Suppressor macrophage (primary cell): ENCODE measurements at regions not wholly inside any gene's neighbourhood (a gene's known extent, or its start where the extent isn't known, plus 50 kb on each side); places are given as distances from the start of the nearest gene placed in this dataset.
A peak's percentile ranks its signal among the peaks of the same experiment; 100 is the strongest.

ENCODE experiments used
- DNase-seq, 4 experiments: peaks; one replicate each; pipeline ENCODE4 v3.0.0-alpha.2; 2020 to 2022

DNA sequence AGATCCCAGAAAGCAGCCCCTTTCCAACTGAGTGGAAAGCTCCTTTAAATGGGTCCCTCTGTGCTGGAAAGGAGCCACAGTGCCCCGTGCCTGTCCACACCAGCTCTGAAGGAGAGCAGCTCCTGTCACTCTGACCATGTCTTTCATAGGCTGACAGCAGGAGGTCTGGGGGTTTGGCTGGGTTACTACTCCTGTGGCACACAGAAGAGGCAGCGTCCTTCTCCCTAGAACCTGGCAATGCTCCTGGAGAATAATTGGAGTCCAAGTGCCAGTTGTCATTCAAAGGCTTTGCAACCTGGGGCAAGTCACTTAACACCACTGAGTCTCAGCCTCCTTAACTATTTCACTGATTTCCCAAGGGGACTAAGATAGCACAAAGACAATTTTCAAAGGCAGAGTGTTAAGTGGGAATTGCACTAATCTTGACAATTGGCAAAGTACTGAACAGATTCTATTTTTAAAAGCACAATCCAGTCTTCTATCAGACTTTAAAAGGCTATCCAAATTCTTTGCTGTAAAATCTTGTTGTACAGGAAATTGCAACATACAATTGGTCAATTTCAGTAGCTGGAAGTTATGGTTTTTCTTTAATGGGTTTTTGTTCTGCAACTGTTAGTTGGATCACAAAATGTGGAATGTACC is 457.2 kb downstream of the KIF16B start:
- DNase-seq: peak in 2 of 4 experiments; percentile 25 to 37

DNA sequence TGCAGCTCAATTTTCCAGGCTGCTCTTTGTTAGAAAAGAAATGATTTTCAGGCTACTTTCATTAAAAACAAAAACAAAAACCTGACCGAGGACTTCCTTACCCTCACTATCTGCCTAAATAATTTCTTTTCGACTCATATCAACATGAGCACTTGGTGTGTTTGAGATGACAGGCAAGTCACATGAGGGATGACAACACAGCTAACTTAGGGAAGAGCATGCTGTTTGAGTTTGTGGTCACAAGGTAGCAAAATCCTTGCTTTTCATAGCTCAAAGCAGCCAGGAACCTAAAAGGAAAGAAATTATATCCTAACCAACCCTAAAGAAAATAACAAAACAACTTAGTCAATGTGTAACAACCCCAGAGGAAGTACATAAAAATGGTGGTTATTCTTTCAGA is 459.5 kb downstream of the KIF16B start:
- DNase-seq: peak; percentile 27 to 52 (median 38)

DNA sequence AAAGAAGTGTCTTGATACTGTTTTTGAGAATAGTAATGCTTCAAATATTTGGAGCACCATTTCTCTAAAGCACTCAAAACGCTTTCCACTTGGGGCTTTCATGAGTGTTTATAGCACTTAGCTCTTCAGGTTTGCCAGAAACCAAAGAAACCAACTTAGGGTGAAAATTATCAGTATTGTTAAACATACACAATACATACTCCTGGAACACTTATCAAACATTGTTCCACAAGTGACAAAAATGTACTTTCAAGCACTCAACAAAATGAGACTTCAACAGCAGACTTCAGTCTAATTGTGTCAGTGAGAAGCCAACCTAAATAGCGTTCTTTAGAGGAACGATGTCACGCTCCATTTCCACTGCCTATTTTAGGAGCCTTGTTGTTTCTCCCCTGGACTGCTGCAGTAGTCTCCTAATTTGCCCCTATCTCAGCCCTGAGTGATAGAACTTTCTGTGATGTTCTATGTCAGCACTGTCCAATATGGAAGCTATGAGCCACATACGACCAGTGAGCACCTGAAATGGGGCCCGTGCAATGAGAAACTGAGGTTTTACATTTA is 461.3 kb downstream of the KIF16B start:
- no peak for DNase-seq

DNA sequence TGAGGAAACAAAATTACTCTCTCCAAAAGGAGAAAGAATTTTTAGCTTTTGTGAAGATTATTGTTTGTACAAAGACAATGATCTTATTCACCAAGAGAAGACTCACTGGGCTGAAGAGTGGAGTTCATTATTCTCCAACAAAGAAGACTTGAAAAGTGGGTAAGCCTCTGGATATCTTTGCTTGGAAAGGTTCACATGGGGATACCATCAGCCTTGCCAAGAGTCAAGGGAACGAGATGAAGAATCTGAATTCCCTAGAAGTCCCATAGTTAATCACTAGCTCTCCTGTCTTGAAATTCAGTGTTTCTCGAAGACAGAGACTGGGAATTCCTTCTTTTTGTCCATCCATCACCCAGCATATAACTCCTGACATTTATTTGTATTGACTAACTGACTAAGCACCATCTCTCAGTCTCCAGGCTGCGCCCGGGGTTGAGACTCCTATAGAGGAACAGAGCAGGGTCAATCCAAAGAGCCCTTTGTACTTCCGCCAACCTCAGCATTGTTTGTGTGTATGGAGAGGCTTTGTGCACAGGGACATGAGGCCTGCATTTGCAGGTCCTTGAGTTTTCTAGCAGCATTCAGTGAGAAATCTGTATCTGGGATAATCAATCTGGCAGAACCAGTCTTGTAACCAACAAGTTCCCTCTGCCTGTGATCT is 461.9 kb downstream of the KIF16B start:
- DNase-seq: no peak

DNA sequence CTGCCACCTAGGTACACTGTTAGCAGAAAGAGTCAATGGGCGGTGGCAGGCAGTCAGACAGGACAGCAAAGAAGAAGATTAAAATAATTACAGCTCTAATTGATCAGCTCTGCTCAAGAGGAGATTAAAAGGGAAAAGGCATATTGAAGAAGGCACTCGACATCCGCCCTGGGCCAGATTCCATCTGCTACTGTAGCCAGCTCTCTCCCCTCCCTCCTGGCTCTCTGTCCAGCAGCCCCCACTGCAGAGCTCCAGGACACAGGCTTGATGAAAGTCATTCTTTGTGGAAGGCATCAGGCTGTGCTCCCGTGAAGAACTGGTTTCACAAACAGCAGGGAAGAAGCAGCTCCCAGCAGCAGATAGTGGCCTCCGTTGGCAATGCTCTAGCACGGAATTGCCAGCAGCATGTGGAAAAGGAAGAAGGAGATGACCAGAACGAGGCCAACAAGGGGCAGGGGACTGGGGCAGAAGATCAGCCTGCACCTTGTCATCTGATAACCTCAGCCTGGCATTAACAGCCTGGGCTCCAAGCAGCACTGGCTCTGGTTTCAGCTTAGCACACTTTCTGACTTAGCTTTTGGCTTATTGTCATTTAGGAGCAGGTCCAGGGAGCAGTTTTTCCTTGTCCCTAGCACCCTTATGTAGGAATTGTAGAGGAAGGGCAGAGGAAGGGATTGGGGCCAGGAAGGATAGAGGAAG is 465.9 kb downstream of the KIF16B start:
- DNase-seq: no peak

DNA sequence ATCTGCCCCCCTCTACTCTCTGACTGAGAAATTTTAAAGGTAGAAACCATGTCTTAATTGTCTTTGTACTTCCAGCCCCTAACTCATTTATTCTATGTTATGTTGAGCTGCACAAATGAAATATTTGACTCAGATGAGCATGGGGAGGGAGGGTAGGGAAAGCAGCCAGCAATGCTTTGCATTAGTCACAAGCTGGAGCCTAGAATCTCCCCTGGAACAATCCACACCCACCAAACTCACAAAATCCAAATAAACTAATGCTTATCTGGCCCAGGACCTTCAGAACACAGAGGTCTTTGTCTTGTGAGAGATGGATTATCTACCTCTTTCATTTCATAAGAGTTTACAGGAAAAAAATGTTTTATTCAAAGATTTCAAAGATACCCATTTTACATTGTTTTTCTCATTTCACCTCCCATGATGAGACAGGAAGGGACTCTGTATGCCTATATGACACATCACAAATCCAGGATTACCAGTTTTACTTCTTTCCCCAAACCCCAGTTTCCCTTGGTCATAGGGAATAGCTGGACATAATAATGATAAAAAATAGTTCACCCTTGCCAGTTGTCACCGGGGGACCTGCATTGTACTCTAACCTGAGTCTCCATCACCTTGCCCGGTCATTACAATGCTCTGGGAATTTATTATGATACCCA is 466.9 kb downstream of the KIF16B start:
- DNase-seq: no peak

- no peak for DNase-seq
Measured at GRCh38 chr20:16104783-16105182, 468.5 kb downstream of the KIF16B start.
